HepG2 (cell line): ENCODE measurements at regions not wholly inside any gene's neighbourhood (a gene's known extent, or its start where the extent isn't known, plus 50 kb on each side); places are given as distances from the start of the nearest gene placed in this dataset.

Source experiments
- ATAC-seq: fragments of 200-7000 bp; cut with Tn5 transposase; 3 replicates; pipeline ENCODE4 v1.9.1; 2020; ENCODE audit warnings: mild to moderate bottlenecking, moderate library complexity
- BruUV-seq: library from RNA; stranded (reverse); fragments of 400-500 nt; replicated peaks from 2 replicates; lab custom pipeline; 2021; lab: Mats Ljungman, UMichigan
- CTCF ChIA-PET: fragments of 300-600 bp; formaldehyde crosslinking; extraction: SDS; loops from one replicate; lab custom pipeline; 2021; ENCODE audit warnings: low total read pairs, inconsistent platforms, low intra/inter-chr PET ratio; lab: Yijun Ruan, JAX
- POLR2A ChIA-PET: fragments of 350-600 bp; sonication (Branson Sonifier 250); formaldehyde crosslinking; loops from one replicate; lab custom pipeline; 2020; ENCODE audit warnings: antibody characterized with exemption, inconsistent platforms; lab: Yijun Ruan, JAX
- DNase-seq: peaks from one replicate; pipeline ENCODE4 v3.0.0-alpha.2; 2015; ENCODE audit warnings: low spot score
- FAIRE-seq: peaks from 3 replicates; lab custom pipeline; 2011; peaks lifted over from hg19 to GRCh38; lab: Jason Lieb, UNC
- H2AFZ ChIP-seq: one replicate; pipeline ENCODE4 v1.6.1; 2011; ENCODE audit warnings: low read length, inconsistent platforms
- H3K27ac ChIP-seq: fragments of 300-600 bp; 3 replicates; pipeline ENCODE4 v1.8.0; 2011; ENCODE audit warnings: mixed run types, mild to moderate bottlenecking, mixed read lengths, low read length, inconsistent platforms; ENCODE audit not compliant: insufficient read depth; ENCODE audit errors: extremely low read length
- H3K27me3 ChIP-seq, 2 experiments: fragments of 200-600 bp in 1 of 2; 2 replicates in 1 of 2; 3 replicates in 1 of 2; pipeline versions ENCODE4 v1.6.0 to v1.8.0; 2011; ENCODE audit warnings: low read length in 2 of 2, mild to moderate bottlenecking in 2 of 2, moderate library complexity in 2 of 2, inconsistent platforms in 1 of 2; ENCODE audit not compliant: insufficient read depth in 2 of 2, control insufficient read depth in 1 of 2
- H3K36me3 ChIP-seq, 2 experiments: fragments of 200-600 bp in 1 of 2; replicated peaks in 1 of 2; 2 replicates in 1 of 2; 3 replicates in 1 of 2; pipeline versions ENCODE4 v1.5.1 to v1.8.0; 2011; ENCODE audit warnings: low read length in 2 of 2, inconsistent platforms in 1 of 2; ENCODE audit not compliant: insufficient read depth in 2 of 2, control insufficient read depth in 1 of 2
- H3K4me1 ChIP-seq: 2 replicates; pipeline ENCODE4 v1.5.1; 2012; ENCODE audit warnings: low read length, inconsistent platforms; ENCODE audit not compliant: insufficient read depth
- H3K4me2 ChIP-seq: 2 replicates; pipeline ENCODE4 v1.6.0; 2011; ENCODE audit warnings: low read depth, low read length, inconsistent platforms
- H3K4me3 ChIP-seq, 3 experiments: fragments of 200-600 bp in 1 of 3; sonication (generic), shearing (Covaris generic) in 1 of 3; replicated peaks in 1 of 3; 2 replicates each; pipeline ENCODE4 v1.5.1; 2011 to 2016; ENCODE audit warnings: low read length in 3 of 3, inconsistent platforms in 2 of 3, low read depth in 2 of 3, mild to moderate bottlenecking in 2 of 3, control low read depth in 1 of 3, mixed read lengths in 1 of 3; ENCODE audit not compliant: insufficient read depth in 1 of 3
- H3K79me2 ChIP-seq: one replicate; pipeline ENCODE4 v1.6.1; 2011; ENCODE audit warnings: low read length, inconsistent platforms; ENCODE audit not compliant: insufficient read depth
- H3K9ac ChIP-seq: 2 replicates; pipeline ENCODE4 v1.6.0; 2011; ENCODE audit warnings: mild to moderate bottlenecking, low read depth, low read length, inconsistent platforms; ENCODE audit not compliant: insufficient read depth
- H3K9me3 ChIP-seq: 2 replicates; pipeline ENCODE4 v1.5.1; 2012; ENCODE audit warnings: mild to moderate bottlenecking, low read length
- H4K20me1 ChIP-seq: 2 replicates; pipeline ENCODE4 v1.6.0; 2011; ENCODE audit warnings: inconsistent platforms, mild to moderate bottlenecking, low read length, moderate library complexity; ENCODE audit not compliant: insufficient read depth
- GATA4 ChIP-seq: sonication (generic); IDR thresholded peaks from 2 replicates; pipeline ENCODE4 v1.6.1; 2016; ENCODE audit warnings: antibody characterized with exemption, low read depth, borderline replicate concordance
- GTF3A ChIP-seq: sonication (generic); formaldehyde crosslinking; conservative IDR thresholded peaks from 2 replicates; pipeline ENCODE4 v1.4.0; 2020; ENCODE audit warnings: mild to moderate bottlenecking, missing genetic modification reagents
- HOXA3 ChIP-seq: sonication (generic); formaldehyde crosslinking; IDR thresholded peaks from 2 replicates; pipeline ENCODE4 v1.5.0; 2020; ENCODE audit warnings: missing genetic modification reagents
- MXD1 ChIP-seq: sonication (generic); formaldehyde crosslinking; IDR thresholded peaks from 2 replicates; pipeline ENCODE4 v1.4.0; 2020; ENCODE audit warnings: mild to moderate bottlenecking, missing genetic modification reagents
- NFIC ChIP-seq: IDR thresholded peaks from 2 replicates; pipeline ENCODE4 v1.6.1; 2012; ENCODE audit warnings: mild to moderate bottlenecking, low read length, inconsistent platforms
- PAF1 ChIP-seq: IDR thresholded peaks from 2 replicates; pipeline ENCODE4 v1.6.1; 2016; ENCODE audit warnings: missing genetic modification reagents, missing compliant biosample characterization
- POLR2AphosphoS2 ChIP-seq: IDR thresholded peaks from 2 replicates; pipeline ENCODE4 v1.6.1; 2011; ENCODE audit warnings: low read depth, low read length, improper control_type of control experiment
- SAP130 ChIP-seq: IDR thresholded peaks from 2 replicates; pipeline ENCODE4 v1.6.1; 2016; ENCODE audit warnings: low read depth
- SP2 ChIP-seq: sonication (generic); formaldehyde crosslinking; IDR thresholded peaks from 2 replicates; pipeline ENCODE4 v1.5.1; 2020; ENCODE audit warnings: mild to moderate bottlenecking, missing genetic modification reagents
- SP5 ChIP-seq: IDR thresholded peaks from 2 replicates; pipeline ENCODE4 v1.6.1; 2016; ENCODE audit warnings: low read depth, borderline replicate concordance
- ZNF264 ChIP-seq: sonication (generic); formaldehyde crosslinking; IDR thresholded peaks from 2 replicates; pipeline ENCODE4 v1.4.0; 2020; ENCODE audit warnings: missing genetic modification reagents
- ZNF557 ChIP-seq: sonication (generic); formaldehyde crosslinking; IDR thresholded peaks from 2 replicates; pipeline ENCODE4 v1.4.0; 2020; ENCODE audit warnings: missing genetic modification reagents
- ZNF788 ChIP-seq: sonication (generic); formaldehyde crosslinking; IDR thresholded peaks from 2 replicates; pipeline ENCODE4 v1.5.0; 2020; ENCODE audit warnings: mild to moderate bottlenecking, missing genetic modification reagents, borderline replicate concordance
- ZSCAN29 ChIP-seq: sonication (generic); formaldehyde crosslinking; conservative IDR thresholded peaks from 2 replicates; pipeline ENCODE4 v1.4.0; 2020; ENCODE audit warnings: mild to moderate bottlenecking, missing genetic modification reagents
- WGBS: methylation state at CpG from one replicate; pipeline ENCODE4 v1.1.6; 2017; ENCODE audit warnings: low lambda C conversion rate; 5-methylcytosine and 5-hydroxymethylcytosine counted together
- in situ Hi-C: cut with HindIII; loops from 2 replicates; pipeline ENCODE4 v1.10.0; 2017; ENCODE audit warnings: low pct_unique_long_range_greater_than_20kb; ENCODE audit not compliant: extremely low pct_ligation_motif_present
- intact Hi-C: fragments of 100-400 bp; cut with micrococcal nuclease; formaldehyde crosslinking; loops from one replicate; pipeline ENCODE4 v1.10.0; 2022; ENCODE audit not compliant: unreplicated experiment
- TF ChIP-seq, protein P1 (sequence below): sonication (generic); formaldehyde crosslinking; IDR thresholded peaks from 2 replicates; pipeline ENCODE4 v1.5.0; 2020; ENCODE audit warnings: missing genetic modification reagents
- TF ChIP-seq, protein P2 (sequence below): sonication (generic); formaldehyde crosslinking; IDR thresholded peaks from 2 replicates; pipeline ENCODE4 v1.8.0; 2022; ENCODE audit warnings: mild to moderate bottlenecking, missing genetic modification reagents, moderate library complexity

GRCh38 chr17:65447823-65448222, 113.6 kb downstream of the AXIN2 start:
- CTCF ChIA-PET, result no interaction called here
- in situ Hi-C loops, result no loop called here
- ATAC-seq, result no peak

More at GRCh38 chr17:65447823-65448222, 113.6 kb downstream of the AXIN2 start:
- H3K9ac ChIP-seq, result no peak overlapping the region
- POLR2A ChIA-PET, result no interaction called here
- H3K9me3 ChIP-seq, result no peaks in the 10 kb centered on the region
- H4K20me1 ChIP-seq, result no peaks in the 10 kb centered on the region
- TF ChIP-seq POLR2AphosphoS2 (no peak), GATA4 (no peak), MXD1 (CRISPR knock-in tag) (no peak), PAF1 (CRISPR knock-in tag) (no peak), ZNF788 (CRISPR knock-in tag) (no peak), SP2 (CRISPR knock-in tag) (no peak), SAP130 (CRISPR knock-in tag) (no peak), ZNF557 (CRISPR knock-in tag) (no peak), HOXA3 (CRISPR knock-in tag) (no peak), ZNF264 (CRISPR knock-in tag) (no peak), SP5 (CRISPR knock-in tag) (no peak), NFIC (no peak), ZSCAN29 (CRISPR knock-in tag) (no peak), GTF3A (CRISPR knock-in tag) (no peak)
- TF ChIP-seq, protein P1, sequence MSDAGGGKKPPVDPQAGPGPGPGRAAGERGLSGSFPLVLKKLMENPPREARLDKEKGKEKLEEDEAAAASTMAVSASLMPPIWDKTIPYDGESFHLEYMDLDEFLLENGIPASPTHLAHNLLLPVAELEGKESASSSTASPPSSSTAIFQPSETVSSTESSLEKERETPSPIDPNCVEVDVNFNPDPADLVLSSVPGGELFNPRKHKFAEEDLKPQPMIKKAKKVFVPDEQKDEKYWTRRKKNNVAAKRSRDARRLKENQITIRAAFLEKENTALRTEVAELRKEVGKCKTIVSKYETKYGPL, result no peak
- TF ChIP-seq, protein P2, sequence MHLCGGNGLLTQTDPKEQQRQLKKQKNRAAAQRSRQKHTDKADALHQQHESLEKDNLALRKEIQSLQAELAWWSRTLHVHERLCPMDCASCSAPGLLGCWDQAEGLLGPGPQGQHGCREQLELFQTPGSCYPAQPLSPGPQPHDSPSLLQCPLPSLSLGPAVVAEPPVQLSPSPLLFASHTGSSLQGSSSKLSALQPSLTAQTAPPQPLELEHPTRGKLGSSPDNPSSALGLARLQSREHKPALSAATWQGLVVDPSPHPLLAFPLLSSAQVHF, result no peak
- H3K36me3 ChIP-seq, result no peaks in the 10 kb centered on the region
- DNase-seq (no peak), FAIRE-seq (no peak)
- H3K27me3 ChIP-seq, result peaks cover 2 to 32% of the 10 kb centered on the region in 2 experiments; a peak in 4 of 5 replicates
- WGBS, result 0% methylated on average over 2 of the region's 2 CpGs
- H3K4me3 ChIP-seq, result no peak overlapping the region
- peaks cover under 1% of the 10 kb centered on the region; the same call in 1 of the 2 replicates for H3K4me1 ChIP-seq
- no peak overlapping the region for H2AFZ ChIP-seq
- H3K79me2 ChIP-seq, result no peaks in the 10 kb centered on the region
- BruUV-seq, result no TSS peak
- no peak overlapping the region for H3K4me2 ChIP-seq
- intact Hi-C loops, result no loop called here
- H3K27ac ChIP-seq, result no peak overlapping the region
